HEK293 (cell line): ENCODE measurements at regions not wholly inside any gene's neighbourhood (a gene's known extent, or its start where the extent isn't known, plus 50 kb on each side); places are given as distances from the start of the nearest gene placed in this dataset.

ENCODE experiments used
- ZNF302 ChIP-seq: fragments of 450-650 bp; formaldehyde crosslinking; IDR thresholded peaks from 2 replicates; pipeline ENCODE4 v1.5.1; 2016; ENCODE audit warnings: missing biosample characterization, missing genetic modification characterization, low read depth
- ZNF426 ChIP-seq: fragments of 450-650 bp; formaldehyde crosslinking; IDR thresholded peaks from 2 replicates; pipeline ENCODE4 v1.5.1; 2017; ENCODE audit warnings: missing biosample characterization, missing genetic modification characterization, mild to moderate bottlenecking, inconsistent platforms, moderate library complexity
- ZNF510 ChIP-seq: fragments of 450-650 bp; formaldehyde crosslinking; IDR thresholded peaks from 2 replicates; pipeline ENCODE4 v1.5.1; 2018; ENCODE audit warnings: mild to moderate bottlenecking, missing genetic modification characterization, missing biosample characterization; ENCODE audit not compliant: insufficient replicate concordance
- TF ChIP-seq, protein P1 (sequence below): fragments of 450-650 bp; formaldehyde crosslinking; IDR thresholded peaks from 2 replicates; pipeline ENCODE4 v1.5.1; 2016; ENCODE audit warnings: missing biosample characterization, missing genetic modification characterization
- TF ChIP-seq, protein P2 (sequence below): fragments of 450-650 bp; formaldehyde crosslinking; IDR thresholded peaks from 2 replicates; pipeline ENCODE4 v1.5.1; 2016; ENCODE audit warnings: missing biosample characterization, missing genetic modification characterization

DNA sequence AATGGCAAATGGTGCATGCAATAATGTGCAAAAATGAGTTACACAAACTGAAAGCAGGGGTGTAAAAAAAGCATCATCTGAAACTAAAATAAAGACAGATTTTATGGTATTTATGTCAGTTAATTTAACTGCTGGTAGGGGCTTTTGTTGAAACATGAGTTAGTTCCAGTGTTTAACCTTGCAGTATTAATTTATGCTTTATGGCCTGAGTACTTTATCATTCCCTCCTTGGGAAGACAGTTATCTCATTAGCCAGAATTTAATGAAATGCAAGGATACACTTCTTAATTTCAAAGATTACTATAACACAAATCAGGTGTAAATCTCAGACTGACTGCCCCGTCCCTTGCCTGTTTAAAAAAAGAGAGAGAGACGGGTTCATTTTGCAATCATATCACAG lies 240.1 kb upstream of the MEIS2 start:
- TF ChIP-seq ZNF302: no peak
- TF ChIP-seq, protein P1, sequence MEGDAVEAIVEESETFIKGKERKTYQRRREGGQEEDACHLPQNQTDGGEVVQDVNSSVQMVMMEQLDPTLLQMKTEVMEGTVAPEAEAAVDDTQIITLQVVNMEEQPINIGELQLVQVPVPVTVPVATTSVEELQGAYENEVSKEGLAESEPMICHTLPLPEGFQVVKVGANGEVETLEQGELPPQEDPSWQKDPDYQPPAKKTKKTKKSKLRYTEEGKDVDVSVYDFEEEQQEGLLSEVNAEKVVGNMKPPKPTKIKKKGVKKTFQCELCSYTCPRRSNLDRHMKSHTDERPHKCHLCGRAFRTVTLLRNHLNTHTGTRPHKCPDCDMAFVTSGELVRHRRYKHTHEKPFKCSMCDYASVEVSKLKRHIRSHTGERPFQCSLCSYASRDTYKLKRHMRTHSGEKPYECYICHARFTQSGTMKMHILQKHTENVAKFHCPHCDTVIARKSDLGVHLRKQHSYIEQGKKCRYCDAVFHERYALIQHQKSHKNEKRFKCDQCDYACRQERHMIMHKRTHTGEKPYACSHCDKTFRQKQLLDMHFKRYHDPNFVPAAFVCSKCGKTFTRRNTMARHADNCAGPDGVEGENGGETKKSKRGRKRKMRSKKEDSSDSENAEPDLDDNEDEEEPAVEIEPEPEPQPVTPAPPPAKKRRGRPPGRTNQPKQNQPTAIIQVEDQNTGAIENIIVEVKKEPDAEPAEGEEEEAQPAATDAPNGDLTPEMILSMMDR: no peak
- TF ChIP-seq, protein P2, sequence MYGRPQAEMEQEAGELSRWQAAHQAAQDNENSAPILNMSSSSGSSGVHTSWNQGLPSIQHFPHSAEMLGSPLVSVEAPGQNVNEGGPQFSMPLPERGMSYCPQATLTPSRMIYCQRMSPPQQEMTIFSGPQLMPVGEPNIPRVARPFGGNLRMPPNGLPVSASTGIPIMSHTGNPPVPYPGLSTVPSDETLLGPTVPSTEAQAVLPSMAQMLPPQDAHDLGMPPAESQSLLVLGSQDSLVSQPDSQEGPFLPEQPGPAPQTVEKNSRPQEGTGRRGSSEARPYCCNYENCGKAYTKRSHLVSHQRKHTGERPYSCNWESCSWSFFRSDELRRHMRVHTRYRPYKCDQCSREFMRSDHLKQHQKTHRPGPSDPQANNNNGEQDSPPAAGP (tag by site-specific recombination): no peak
- no peak for TF ChIP-seq ZNF510 (tag by site-specific recombination)
- no peak for TF ChIP-seq ZNF426 (tag by site-specific recombination)
